HG02763 (cell line): ENCODE measurements at regions not wholly inside any gene's neighbourhood (a gene's known extent, or its start where the extent isn't known, plus 50 kb on each side); places are given as distances from the start of the nearest gene placed in this dataset.
"Not testable (repeated sequence)": the region's sequence is repeated elsewhere in the genome, so short reads cannot be mapped to it uniquely, and the experiment has no call there.

Experiments used
- ATAC-seq: cut with Tn5 transposase; IDR thresholded peaks from one replicate; pipeline ENCODE4 v1.9.1; 2021; ENCODE audit warnings: mild to moderate bottlenecking, moderate library complexity; ENCODE audit not compliant: unreplicated experiment

- no peak for ATAC-seq
These were observed 142.9 kb downstream of the NOC3L start for GRCh38 chr10:94219829-94220228.

- no peak for ATAC-seq
These were observed 142.0 kb downstream of the NOC3L start for GRCh38 chr10:94220717-94221116.

- ATAC-seq: no peak
These were observed 138.9 kb downstream of the NOC3L start for GRCh38 chr10:94223702-94224370.

GRCh38 chr10:94224656-94225055 lies 138.1 kb downstream of the NOC3L start:
- no peak for ATAC-seq

- ATAC-seq: no peak
These were observed 137.2 kb downstream of the NOC3L start for GRCh38 chr10:94225589-94225988.

- ATAC-seq: no peak
These were observed 132.5 kb downstream of the NOC3L start for GRCh38 chr10:94230134-94230785.

GRCh38 chr10:94232711-94233383 lies 129.9 kb downstream of the NOC3L start:
- ATAC-seq: no peak

- ATAC-seq: no peak
These were observed 127.3 kb downstream of the NOC3L start for GRCh38 chr10:94235461-94235860.

GRCh38 chr10:94238006-94238617 lies 124.6 kb downstream of the NOC3L start:
- no peak for ATAC-seq

GRCh38 chr10:94239696-94240095 lies 123.0 kb downstream of the NOC3L start:
- no peak for ATAC-seq

GRCh38 chr10:94240491-94240890 lies 122.2 kb downstream of the NOC3L start:
- ATAC-seq: no peak

GRCh38 chr10:94240901-94241300 lies 121.8 kb downstream of the NOC3L start:
- no peak for ATAC-seq

- ATAC-seq: no peak
These were observed 111.6 kb downstream of the NOC3L start for GRCh38 chr10:94251098-94251497.

- ATAC-seq: no peak
These were observed 111.2 kb downstream of the NOC3L start for GRCh38 chr10:94251568-94251967.

- not testable (repeated sequence) for ATAC-seq
These were observed 105.3 kb downstream of the NOC3L start for GRCh38 chr10:94257407-94257806.

- no peak for ATAC-seq
These were observed 102.3 kb downstream of the NOC3L start for GRCh38 chr10:94260455-94260854.

- ATAC-seq: no peak
These were observed 98.7 kb downstream of the NOC3L start for GRCh38 chr10:94264085-94264484.

- ATAC-seq: no peak
These were observed 96.6 kb downstream of the NOC3L start for GRCh38 chr10:94266091-94266490.

GRCh38 chr10:94268652-94269051 lies 94.1 kb downstream of the NOC3L start:
- ATAC-seq: no peak

- no peak for ATAC-seq
These were observed 88.5 kb downstream of the NOC3L start for GRCh38 chr10:94274142-94274787.

GRCh38 chr10:94276140-94276539 lies 86.6 kb downstream of the NOC3L start:
- no peak for ATAC-seq
